DMS114 treated with DMSO at 0.1 percent for 48 hours (cell line): ENCODE measurements at regions not wholly inside any gene's neighbourhood (a gene's known extent, or its start where the extent isn't known, plus 50 kb on each side); places are given as distances from the start of the nearest gene placed in this dataset.

Experiments used
- DNase-seq: peaks from one replicate; lab custom pipeline; 2025; ENCODE audit not compliant: unreplicated experiment; lab: John Stamatoyannopoulos, UW

DNA sequence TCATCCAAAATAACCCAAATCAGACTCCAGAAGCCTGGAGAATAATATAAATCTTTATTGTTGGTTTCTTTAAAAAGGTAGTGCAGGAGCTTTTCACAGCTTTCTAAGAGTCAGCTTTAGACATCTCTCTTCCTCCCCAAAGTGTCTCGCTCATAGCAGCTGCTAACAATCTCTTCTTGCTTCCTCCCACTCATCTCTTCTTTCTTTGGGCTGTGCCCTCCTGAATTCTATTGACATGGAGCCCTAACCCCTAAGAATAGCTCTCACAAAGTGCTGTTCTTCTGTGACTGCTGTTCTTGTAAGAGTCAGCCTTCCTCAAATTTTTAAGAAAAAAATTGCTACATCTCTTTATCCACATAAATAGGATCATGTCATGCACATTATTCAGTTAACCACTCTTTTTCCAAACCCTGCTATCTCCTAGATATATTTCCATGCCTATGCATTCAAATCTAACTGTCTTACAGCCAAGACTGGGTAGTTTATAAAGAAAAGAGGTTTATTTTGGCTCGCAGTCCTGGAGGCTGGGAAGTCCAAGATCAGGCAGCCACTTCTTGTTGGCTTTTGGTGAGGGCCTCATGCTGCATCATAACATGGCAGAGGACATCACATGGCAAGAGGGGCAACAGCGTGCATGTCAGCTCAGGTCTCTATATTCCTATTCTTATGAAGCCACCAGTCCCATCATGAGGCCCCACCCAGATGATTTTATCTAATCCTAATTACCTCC lies 301.0 kb upstream of the POU3F1 start:
- no peak for DNase-seq

DNA sequence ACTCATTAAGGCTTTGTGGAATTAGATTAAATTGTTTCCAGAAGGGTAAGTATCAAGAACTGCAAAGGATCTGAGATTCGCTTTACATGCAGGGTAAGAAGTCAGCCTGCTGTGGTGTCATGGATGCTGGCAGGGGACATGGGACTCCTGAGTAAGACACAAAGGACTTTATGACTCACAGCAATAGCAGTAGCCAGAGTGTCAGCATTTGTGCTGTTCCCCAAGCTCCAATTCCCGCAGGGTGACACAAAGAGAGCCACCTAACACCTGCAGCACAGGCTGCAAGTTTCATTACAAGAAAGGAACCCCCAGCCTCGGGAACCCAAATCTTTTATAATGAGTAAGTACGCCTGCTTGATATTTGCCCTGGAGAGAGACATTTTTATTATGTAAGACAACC lies 298.1 kb upstream of the POU3F1 start:
- no peak for DNase-seq

DNA sequence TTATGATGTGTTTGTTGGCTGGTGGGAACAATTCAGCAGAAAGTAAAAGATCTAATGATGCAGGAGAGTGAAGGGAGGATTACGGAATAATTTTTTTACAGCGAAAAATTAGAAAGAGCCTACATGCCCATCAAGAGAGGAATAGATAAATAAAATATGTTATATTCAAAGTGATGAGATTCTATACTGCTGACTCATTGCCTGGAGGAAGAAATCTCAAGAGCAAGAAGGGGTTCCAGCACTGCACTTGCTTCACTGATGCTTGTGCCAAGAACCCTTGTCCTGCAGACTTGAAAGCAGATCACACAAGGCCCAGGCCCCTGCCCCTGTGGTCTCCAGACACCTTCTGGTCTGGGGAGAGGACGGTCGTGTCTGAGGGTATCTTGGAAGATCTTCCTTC lies 295.1 kb upstream of the POU3F1 start:
- DNase-seq: no peak

DNA sequence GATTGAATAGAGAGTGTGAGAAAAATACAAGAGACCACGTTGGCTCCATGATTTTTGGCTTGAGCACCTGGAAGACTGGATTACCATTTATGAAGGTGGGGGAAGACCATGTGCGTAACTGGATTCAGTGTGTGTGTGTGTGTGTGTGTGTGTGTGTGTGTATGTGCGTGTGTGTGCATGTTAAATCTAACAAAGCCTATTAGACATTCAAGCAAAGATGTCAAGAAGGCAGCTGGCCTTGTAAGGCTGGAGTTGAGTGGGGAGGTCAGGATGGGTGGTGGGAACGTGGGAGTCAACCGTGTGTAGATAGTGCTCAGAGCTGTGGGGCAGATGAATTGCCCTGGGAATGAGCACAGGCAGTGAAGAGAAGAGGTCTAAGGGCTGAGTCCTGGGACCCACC lies 293.8 kb upstream of the POU3F1 start:
- no peak for DNase-seq

- no peak for DNase-seq
These were observed 291.1 kb upstream of the POU3F1 start for GRCh38 chr1:38337711-38338110.

GRCh38 chr1:38336961-38337360 lies 290.4 kb upstream of the POU3F1 start:
- no peak for DNase-seq

DNA sequence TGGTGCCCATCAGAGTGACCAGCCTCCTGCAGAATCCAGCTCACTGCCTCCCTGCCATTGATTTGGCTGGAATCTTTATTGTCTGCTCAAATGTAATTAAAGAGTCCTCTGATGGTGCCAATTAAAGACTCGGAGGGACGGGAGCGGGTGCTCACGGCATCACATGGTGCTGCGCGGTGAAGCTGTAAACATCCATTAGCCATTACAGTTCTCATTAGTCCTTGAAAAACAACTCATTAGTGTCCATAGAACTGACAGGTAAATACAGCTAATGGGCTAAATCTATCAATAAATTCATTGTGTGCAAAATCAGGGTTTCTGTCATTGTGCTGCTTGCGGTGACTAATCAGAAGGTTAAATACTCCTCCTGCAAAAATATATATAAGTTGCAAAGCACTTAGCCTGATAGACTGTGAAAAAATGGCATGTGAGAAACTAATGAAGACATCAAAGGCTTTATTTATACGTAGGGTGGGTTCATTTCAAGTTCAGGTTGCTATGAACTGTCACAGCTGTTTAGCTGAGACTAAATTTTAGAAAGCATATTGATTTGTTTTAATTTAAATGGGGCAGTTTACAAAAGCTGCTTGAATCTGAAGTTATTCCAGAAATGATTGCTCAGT lies 289.8 kb upstream of the POU3F1 start:
- DNase-seq: no peak

GRCh38 chr1:38334930-38335592 lies 288.5 kb upstream of the POU3F1 start:
- DNase-seq: no peak

DNA sequence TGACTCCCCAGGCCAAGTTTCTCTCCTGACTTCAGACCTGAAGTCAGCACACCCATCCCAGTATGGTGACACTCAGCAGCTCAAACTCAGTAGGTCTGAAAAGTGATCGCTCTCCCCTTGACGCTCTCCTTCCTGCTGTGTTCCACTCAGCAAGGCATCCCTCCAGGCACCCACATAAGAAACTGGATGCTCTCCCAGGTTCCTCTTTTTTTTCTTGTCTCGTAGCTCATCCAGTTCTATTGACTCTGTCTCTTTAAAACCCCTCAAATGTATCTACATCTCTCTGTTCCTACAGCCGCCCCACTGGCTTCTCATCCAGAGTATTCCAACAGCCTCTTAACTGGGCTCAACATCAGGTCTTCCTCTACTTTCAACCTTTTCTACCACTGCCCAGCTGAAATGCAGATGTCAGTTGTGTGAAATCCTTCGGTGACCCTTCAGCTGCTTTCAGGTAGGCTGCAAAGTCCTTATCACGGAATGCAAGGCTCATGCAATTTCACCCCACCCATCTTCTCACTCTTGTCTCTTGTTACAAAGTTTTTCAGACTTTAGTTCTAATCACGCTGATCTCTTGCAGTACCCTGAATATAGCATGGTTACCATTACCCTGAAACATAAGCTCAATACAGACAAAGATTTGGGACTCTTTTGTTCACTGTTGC lies 286.2 kb upstream of the POU3F1 start:
- DNase-seq: no peak

DNA sequence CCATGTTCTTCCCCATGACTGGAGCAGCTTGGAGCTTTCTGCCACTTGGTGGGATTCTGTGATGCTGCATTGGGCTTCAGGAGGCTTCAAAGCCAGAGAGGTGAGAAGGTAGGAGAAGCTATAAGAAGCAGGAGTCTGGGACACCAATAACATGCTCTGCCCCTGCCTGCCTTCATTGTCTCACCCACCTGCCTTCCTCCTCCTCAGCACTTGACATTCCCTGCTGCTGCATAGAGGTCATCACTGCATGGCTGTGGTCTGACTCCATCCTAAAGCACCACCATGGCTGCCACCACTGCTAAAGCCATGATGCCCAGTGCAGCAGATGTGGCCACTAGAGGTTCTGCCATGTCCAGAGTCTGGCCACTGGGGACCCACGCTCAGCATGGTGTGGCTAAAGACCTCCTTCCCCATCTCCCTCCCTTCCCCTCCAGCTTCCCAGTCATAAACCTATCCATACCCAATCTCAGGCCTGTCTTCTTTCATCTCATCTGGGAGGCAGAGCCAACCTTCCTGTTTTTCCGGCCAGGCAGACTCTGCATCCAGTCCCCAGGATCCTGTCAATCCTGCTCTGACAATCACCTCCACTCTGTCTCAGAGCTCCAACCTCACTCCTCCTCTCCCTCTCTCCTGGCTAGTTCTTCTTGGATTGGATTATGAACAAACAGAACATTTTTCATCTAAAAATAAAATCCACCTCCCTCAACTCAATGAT lies 285.1 kb upstream of the POU3F1 start:
- DNase-seq: no peak

DNA sequence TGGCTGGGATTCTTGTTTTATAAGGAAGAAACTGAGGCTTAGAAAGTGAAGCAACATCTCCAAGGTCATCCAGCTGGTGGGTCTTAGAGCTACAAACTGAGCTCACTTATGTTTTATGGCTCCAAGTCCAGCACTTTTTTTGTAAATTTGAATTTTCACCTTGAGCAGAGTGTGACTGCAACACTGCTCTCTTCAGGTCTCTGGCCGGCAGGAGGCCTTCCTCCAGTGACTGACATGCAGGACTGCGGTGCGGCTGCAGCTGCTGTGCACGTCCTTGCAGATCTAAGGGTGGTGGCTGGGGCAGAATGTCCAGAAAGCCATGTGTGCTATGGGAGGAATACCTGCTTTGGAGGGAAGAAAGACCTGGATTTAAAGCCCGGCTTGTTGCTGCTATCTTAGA lies 284.2 kb upstream of the POU3F1 start:
- no peak for DNase-seq

DNA sequence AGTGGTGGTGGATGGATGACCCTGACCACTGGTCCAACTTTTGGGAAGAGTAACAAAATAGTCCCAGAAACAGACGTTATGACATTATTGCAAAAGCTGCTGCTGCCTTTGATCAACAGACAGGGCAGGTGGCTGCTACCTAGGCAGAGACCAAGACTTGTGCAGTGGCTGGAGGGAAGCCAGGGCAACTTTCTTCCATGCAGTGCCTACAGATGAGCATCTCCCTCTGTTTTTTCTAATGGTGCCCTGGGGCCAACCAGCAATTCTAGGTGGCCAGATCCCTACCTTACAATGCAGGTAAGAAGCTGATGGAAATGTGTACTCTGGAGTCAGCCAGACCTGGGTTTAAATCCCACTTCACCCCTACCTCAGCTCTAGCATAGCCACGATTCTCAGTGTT lies 283.1 kb upstream of the POU3F1 start:
- DNase-seq: no peak

GRCh38 chr1:38328278-38329035 lies 281.9 kb upstream of the POU3F1 start:
- no peak for DNase-seq

- no peak for DNase-seq
These were observed 281.0 kb upstream of the POU3F1 start for GRCh38 chr1:38327559-38327973.

GRCh38 chr1:38326856-38327255 lies 280.3 kb upstream of the POU3F1 start:
- DNase-seq: no peak

DNA sequence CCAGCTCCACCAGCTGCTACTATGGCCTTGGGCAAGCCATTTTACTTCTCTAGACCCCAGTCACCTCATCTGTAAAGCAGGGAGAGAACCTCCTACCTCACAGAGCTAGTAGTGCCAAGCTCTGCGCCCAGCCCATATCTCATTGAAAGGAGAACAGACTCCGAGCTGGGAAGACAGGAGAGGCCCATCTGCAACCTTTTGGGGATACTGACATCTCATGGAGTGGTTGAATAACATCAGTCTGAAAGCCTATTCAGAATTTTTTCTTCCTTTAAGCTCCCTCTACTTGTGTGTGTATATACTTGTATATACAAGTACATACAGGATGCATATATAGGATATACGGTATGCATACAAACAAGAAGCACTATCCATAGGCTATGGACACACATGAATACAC lies 279.5 kb upstream of the POU3F1 start:
- DNase-seq: no peak

DNA sequence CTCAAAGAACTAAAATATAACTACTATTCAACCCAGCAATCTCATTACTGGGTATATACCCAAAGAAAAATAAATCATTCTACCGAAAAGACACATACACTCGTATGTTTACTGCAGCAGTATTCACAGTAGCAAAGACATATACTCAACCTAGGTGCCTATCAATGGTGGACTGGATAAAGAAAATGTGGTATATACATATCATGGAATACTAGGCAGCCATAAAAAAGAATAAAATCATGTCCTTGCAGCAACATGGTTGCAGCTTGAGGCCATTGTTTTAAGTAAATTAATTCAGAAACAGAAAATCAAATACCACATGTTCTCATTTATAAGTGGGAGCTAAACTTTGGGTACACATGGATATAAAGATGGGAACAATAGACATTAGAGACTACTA lies 266.2 kb upstream of the POU3F1 start:
- DNase-seq: no peak

DNA sequence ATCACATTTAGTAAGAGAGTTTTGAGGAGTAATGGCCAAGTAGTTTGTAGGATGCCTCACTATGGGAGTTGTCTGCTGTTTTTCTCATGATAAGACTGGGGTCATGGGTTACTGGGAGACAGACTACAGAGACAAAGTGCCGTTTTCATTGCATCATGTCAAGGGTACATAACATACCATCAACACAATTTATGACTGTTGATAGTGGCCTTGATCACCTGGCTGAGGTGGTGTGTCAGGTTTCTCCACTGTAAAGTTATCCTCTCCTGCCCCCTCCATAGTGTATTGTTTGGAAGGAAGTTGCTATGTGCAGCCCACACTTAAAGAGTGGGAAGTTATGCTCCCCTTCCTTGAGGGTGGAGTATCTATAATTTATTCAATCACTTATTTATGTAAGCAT lies 263.5 kb upstream of the POU3F1 start:
- no peak for DNase-seq

- no peak for DNase-seq
These were observed 262.2 kb upstream of the POU3F1 start for GRCh38 chr1:38308780-38309179.

- no peak for DNase-seq
These were observed 259.1 kb upstream of the POU3F1 start for GRCh38 chr1:38305666-38306065.

DNA sequence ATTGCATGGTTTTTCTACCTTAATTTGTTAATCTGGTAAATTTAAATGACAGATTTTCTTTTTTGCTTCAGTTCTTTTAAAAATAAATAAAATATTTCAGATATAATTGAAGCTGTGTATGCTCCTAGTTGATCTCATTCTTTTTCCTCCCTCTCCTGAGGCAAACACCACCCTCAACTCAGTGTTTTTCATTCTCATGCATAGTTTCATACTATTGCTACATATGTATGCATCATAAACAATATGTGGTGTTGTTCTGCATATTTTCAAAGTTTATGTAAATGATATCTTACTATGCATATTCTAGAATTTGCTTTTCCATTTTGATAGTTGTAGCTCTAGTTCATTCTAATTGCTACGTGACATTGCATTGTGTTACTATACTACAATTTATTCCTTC lies 257.2 kb upstream of the POU3F1 start:
- DNase-seq: no peak
